GM20000 (cell line): ENCODE measurements at regions not wholly inside any gene's neighbourhood (a gene's known extent, or its start where the extent isn't known, plus 50 kb on each side); places are given as distances from the start of the nearest gene placed in this dataset.

Source experiments
- DNase-seq: peaks from one replicate; pipeline ENCODE4 v3.0.0; 2012; ENCODE audit warnings: low spot score
- TF ChIP-seq, protein P1 (sequence below): IDR thresholded peaks from 2 replicates; pipeline ENCODE4 v1.5.1; 2012; ENCODE audit warnings: mild to moderate bottlenecking, control low read depth; ENCODE audit errors: extremely low read depth, missing control alignments

GRCh38 chr2:236632295-236633218 is 62.9 kb downstream of the ACKR3 start:
- no peak for DNase-seq
- TF ChIP-seq, protein P1, sequence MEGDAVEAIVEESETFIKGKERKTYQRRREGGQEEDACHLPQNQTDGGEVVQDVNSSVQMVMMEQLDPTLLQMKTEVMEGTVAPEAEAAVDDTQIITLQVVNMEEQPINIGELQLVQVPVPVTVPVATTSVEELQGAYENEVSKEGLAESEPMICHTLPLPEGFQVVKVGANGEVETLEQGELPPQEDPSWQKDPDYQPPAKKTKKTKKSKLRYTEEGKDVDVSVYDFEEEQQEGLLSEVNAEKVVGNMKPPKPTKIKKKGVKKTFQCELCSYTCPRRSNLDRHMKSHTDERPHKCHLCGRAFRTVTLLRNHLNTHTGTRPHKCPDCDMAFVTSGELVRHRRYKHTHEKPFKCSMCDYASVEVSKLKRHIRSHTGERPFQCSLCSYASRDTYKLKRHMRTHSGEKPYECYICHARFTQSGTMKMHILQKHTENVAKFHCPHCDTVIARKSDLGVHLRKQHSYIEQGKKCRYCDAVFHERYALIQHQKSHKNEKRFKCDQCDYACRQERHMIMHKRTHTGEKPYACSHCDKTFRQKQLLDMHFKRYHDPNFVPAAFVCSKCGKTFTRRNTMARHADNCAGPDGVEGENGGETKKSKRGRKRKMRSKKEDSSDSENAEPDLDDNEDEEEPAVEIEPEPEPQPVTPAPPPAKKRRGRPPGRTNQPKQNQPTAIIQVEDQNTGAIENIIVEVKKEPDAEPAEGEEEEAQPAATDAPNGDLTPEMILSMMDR, result no peak

- no peak for DNase-seq
- TF ChIP-seq, protein P1, result no peak
These were observed 63.6 kb downstream of the ACKR3 start for GRCh38 chr2:236633219-236633570.

GRCh38 chr2:236633775-236634560 is 64.3 kb downstream of the ACKR3 start:
- TF ChIP-seq, protein P1, result no peak
- no peak for DNase-seq

DNA sequence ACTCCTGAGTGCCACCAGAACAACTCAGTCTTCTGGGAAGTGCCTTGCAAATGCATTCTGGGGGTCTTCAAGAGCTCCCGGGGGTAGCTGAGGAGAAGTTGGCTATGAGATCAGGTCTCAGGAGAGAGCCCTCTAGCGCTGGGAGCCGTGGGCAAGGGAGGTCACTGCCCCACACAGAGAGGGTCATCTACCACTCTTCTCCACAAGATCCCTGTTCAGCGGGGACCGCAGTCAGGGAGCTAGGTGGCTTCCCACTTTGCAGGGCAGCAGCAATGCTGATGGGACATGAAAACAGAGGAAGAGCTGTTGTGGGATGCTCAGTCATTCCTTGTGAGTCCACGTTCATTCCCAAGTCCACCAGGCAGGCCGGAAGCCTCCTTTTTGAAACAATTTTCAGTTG is 66.6 kb downstream of the ACKR3 start:
- no peak for DNase-seq
- TF ChIP-seq, protein P1, result no peak

GRCh38 chr2:236636714-236637470 is 67.3 kb downstream of the ACKR3 start:
- no peak for DNase-seq

GRCh38 chr2:236637686-236638569 is 68.3 kb downstream of the ACKR3 start:
- TF ChIP-seq, protein P1, result no peak

More at GRCh38 chr2:236636714-236637470, 67.3 kb downstream of the ACKR3 start:
- TF ChIP-seq, protein P1, result no peak

More at GRCh38 chr2:236637686-236638569, 68.3 kb downstream of the ACKR3 start:
- DNase-seq, result no peak
